ENCODE measurements at regions not wholly inside any gene's neighbourhood (a gene's known extent, or its start where the extent isn't known, plus 50 kb on each side); places are given as distances from the start of the nearest gene placed in this dataset.

DNA sequence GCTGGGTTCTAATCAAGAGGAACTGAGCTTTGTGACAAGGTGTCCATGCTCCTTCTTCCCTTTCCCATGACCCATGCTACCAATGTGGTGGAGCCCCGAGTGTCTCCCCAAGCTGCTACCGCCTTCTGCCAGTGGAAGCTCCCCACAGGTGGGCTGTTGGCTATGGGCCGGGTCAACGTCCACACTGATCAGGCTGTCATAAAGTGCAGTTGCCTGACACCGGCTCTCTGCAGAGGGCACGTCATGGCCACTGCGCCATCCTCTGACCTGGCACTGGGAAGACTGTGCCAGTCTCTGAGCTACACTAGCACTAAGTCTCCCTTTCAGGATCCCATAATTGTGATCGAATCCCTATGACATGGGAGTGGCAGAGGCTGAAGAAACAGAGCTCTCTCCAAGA, 192.3 kb downstream of the USP12 start:
- TF ChIP-seq FOXP4 (CRISPR knock-in tag; IDR thresholded peaks at IDR 0.05; ENCODE audit: borderline replicate concordance) (no peak), RBM17 (IDR thresholded peaks at IDR 0.05; ENCODE audit: borderline replicate concordance, low read depth, low read length) (no peak), EP300 (IDR thresholded peaks at IDR 0.05; ENCODE audit: low read length) (no peak), JUN (IDR thresholded peaks at IDR 0.05; ENCODE audit: borderline replicate concordance, low read depth, low read length) (no peak), JUN (CRISPR knock-in tag; IDR thresholded peaks at IDR 0.05; ENCODE audit: borderline replicate concordance) (no peak), NFYB (IDR thresholded peaks at IDR 0.05; ENCODE audit: extremely low read depth, insufficient read length) (no peak), PCBP1 (IDR thresholded peaks at IDR 0.05; ENCODE audit: low read depth, low read length, poor library complexity, severe bottlenecking) (no peak), PATZ1 (CRISPR knock-in tag; IDR thresholded peaks at IDR 0.05; ENCODE audit: borderline replicate concordance) (no peak), SAFB (IDR thresholded peaks at IDR 0.05; ENCODE audit: borderline replicate concordance, low read depth, low read length) (no peak), POLR2AphosphoS2 (IDR thresholded peaks at IDR 0.05; ENCODE audit: low read length) (no peak), ZNF766 (CRISPR knock-in tag; conservative IDR thresholded peaks at IDR 0.05) (no peak)
- TF ChIP-seq, protein P1, sequence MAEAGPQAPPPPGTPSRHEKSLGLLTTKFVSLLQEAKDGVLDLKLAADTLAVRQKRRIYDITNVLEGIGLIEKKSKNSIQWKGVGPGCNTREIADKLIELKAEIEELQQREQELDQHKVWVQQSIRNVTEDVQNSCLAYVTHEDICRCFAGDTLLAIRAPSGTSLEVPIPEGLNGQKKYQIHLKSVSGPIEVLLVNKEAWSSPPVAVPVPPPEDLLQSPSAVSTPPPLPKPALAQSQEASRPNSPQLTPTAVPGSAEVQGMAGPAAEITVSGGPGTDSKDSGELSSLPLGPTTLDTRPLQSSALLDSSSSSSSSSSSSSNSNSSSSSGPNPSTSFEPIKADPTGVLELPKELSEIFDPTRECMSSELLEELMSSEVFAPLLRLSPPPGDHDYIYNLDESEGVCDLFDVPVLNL (CRISPR knock-in tag; IDR thresholded peaks at IDR 0.05; ENCODE audit: low read depth), result no peak

Data from K562 (cell line).